ENCODE measurements at regions not wholly inside any gene's neighbourhood (a gene's known extent, or its start where the extent isn't known, plus 50 kb on each side); places are given as distances from the start of the nearest gene placed in this dataset.

GRCh38 chr7:98779800-98780587 lies 89.8 kb downstream of the TMEM130 start:
- Histone ChIP-seq H3K4ac (ENCODE audit: low read depth, low read length) (no peak overlapping the region), H3K23ac (ENCODE audit: insufficient read length, low read depth, low read length) (no peak overlapping the region), H3K18ac (ENCODE audit: insufficient read length, low read depth, low read length) (no peak overlapping the region), H2BK20ac (ENCODE audit: low read depth, low read length, poor library complexity, severe bottlenecking) (no peak overlapping the region), H3K9ac (ENCODE audit: extremely low read depth, insufficient read length, low read length) (no peak overlapping the region), H3T11ph (ENCODE audit: low read length) (no peak overlapping the region), H4K20me1 (ENCODE audit: control insufficient read depth, insufficient read depth, insufficient read length) (no peaks in the 10 kb centered on the region), H3K23me2 (ENCODE audit: insufficient read length, low read depth, low read length, poor library complexity, severe bottlenecking) (no peaks in the 10 kb centered on the region), H3K4me1 (ENCODE audit: insufficient read depth, low read length) (peaks cover 4% of the 10 kb centered on the region; the same call in 1 of the 2 replicates), H3K14ac (ENCODE audit: insufficient read depth, low read length) (no peak overlapping the region), H3K79me2 (ENCODE audit: insufficient read depth, low read length) (no peaks in the 10 kb centered on the region), H4K8ac (replicated peaks; ENCODE audit: insufficient read length, low read depth, low read length) (no peak overlapping the region), H2AFZ (ENCODE audit: low read length) (no peak overlapping the region), H2BK15ac (ENCODE audit: low read depth, low read length) (no peak overlapping the region), H4K91ac (ENCODE audit: insufficient read length, low read depth, low read length) (no peak overlapping the region), H3K79me1 (ENCODE audit: insufficient read depth, low read depth, low read length, poor library complexity, severe bottlenecking) (no peaks in the 10 kb centered on the region), H3K27ac (ENCODE audit: insufficient read length, low read depth, low read length) (no peak overlapping the region), H3K4me2 (ENCODE audit: insufficient read depth, insufficient read length, low read length) (no peak overlapping the region), H3K9me3 (ENCODE audit: control insufficient read depth, low read depth, low read length) (no peaks in the 10 kb centered on the region), H2BK120ac (ENCODE audit: low read depth, low read length, poor library complexity, severe bottlenecking) (no peak overlapping the region), H3K27me3 (ENCODE audit: insufficient read depth, low read length) (no peaks in the 10 kb centered on the region), H3K56ac (ENCODE audit: insufficient read length, low read depth, low read length) (no peak overlapping the region), H4K5ac (ENCODE audit: insufficient read length, low read depth, low read length) (no peak overlapping the region), H2AK5ac (ENCODE audit: insufficient read length, low read length) (no peak overlapping the region), H2BK12ac (ENCODE audit: insufficient read length, low read depth, low read length) (no peak overlapping the region), H2BK5ac (ENCODE audit: insufficient read length, low read length) (no peak overlapping the region)
- Mint-ChIP-seq H3K9me3 (no peaks in the 10 kb centered on the region), H3K36me3 (ENCODE audit: insufficient read depth in 1 of 3, low read depth in 3 of 3) (no peaks in the 10 kb centered on the region), H3K27me3 (ENCODE audit: low read depth) (no peaks in the 10 kb centered on the region; the same call in 1 of the 2 replicates), H3K4me1 (peaks cover 4 to 15% of the 10 kb centered on the region in 2 experiments), H3K27ac (no peak overlapping the region), H3K4me3 (no peak overlapping the region)
- WGBS (ENCODE audit: extremely low coverage, insufficient read length, low lambda C conversion rate), result no CpG with 5 or more reads among the region's 22 CpGs
- DNase-seq, result no peak
- no peak for TF ChIP-seq CTCF (conservative IDR thresholded peaks at IDR 0.05)

Data from H9 (cell line).